ENCODE measurements at regions not wholly inside any gene's neighbourhood (a gene's known extent, or its start where the extent isn't known, plus 50 kb on each side); places are given as distances from the start of the nearest gene placed in this dataset.

DNA sequence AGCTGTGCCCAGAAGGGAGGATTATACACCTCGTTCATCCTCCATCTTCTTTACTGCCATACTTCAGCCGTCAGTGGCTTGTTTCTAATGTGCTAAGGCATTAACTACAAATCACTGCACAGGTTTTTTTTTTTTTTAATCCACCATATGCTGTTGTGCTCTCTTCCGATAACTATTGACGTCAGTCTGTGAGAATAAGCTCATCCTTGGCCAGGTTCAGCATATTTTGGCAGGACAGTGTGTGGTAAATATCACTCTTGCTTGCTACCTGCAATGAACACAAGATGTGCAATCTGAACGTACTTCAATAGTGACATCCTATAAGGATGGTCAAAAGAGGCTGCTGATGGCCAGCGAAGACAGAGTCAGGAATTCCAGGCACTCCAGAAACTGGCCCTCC, 2030.7 kb upstream of the PCDH20 start:
- no peak overlapping the region for H3K4me3 ChIP-seq (replicated peaks in 1 of 3; ENCODE audit: insufficient read depth in 1 of 3, low read depth in 2 of 3, low read length in 3 of 3)
- no peaks in the 10 kb centered on the region for H3K9me3 ChIP-seq (ENCODE audit: low read length)
- POLR2A ChIA-PET, result no interaction called here
- no peaks in the 10 kb centered on the region for H3K79me2 ChIP-seq (ENCODE audit: insufficient read depth, low read length)
- H3K4me1 ChIP-seq (ENCODE audit: insufficient read depth, low read length), result no peaks in the 10 kb centered on the region
- H2AFZ ChIP-seq (ENCODE audit: low read length), result no peak overlapping the region
- no peak overlapping the region for H3K9ac ChIP-seq (ENCODE audit: insufficient read depth, low read depth, low read length)
- in situ Hi-C loops (cut with HindIII; ENCODE audit: extremely low pct_ligation_motif_present, low pct_unique_long_range_greater_than_20kb) (no loop called here), intact Hi-C loops (cut with micrococcal nuclease; ENCODE audit: unreplicated experiment) (no loop called here)
- FAIRE-seq, result no peak
- no peak overlapping the region for H3K27ac ChIP-seq (ENCODE audit: extremely low read length, insufficient read depth, low read length)
- no peak overlapping the region for H3K4me2 ChIP-seq (ENCODE audit: low read depth, low read length)
- H3K36me3 ChIP-seq (replicated peaks in 1 of 2; ENCODE audit: control insufficient read depth in 1 of 2, insufficient read depth in 2 of 2, low read length in 2 of 2), result no peaks in the 10 kb centered on the region
- 2% methylated on average over 6 of the region's 6 CpGs for WGBS (ENCODE audit: low lambda C conversion rate)
- BruUV-seq (replicated peaks), result no TSS peak
- H3K27me3 ChIP-seq (ENCODE audit: control insufficient read depth in 1 of 2, insufficient read depth in 2 of 2, low read length in 2 of 2), result no peaks in the 10 kb centered on the region
- ATAC-seq, result no peak
- H4K20me1 ChIP-seq (ENCODE audit: insufficient read depth, low read length), result no peaks in the 10 kb centered on the region
- CTCF ChIA-PET (ENCODE audit: low intra/inter-chr PET ratio, low total read pairs), result no interaction called here
- DNase-seq (ENCODE audit: low spot score), result no peak
- no peak for TF ChIP-seq PHF21A (CRISPR knock-in tag; IDR thresholded peaks at IDR 0.05)
- no peak for TF ChIP-seq POGZ (CRISPR knock-in tag; IDR thresholded peaks at IDR 0.05)
- no peak for TF ChIP-seq RFX5 (IDR thresholded peaks at IDR 0.05; ENCODE audit: low read depth, low read length)
- no peak for TF ChIP-seq ZNF253 (CRISPR knock-in tag; IDR thresholded peaks at IDR 0.05; ENCODE audit: borderline replicate concordance)
- TF ChIP-seq HHEX (CRISPR knock-in tag; IDR thresholded peaks at IDR 0.05), result no peak
- TF ChIP-seq, protein P1, sequence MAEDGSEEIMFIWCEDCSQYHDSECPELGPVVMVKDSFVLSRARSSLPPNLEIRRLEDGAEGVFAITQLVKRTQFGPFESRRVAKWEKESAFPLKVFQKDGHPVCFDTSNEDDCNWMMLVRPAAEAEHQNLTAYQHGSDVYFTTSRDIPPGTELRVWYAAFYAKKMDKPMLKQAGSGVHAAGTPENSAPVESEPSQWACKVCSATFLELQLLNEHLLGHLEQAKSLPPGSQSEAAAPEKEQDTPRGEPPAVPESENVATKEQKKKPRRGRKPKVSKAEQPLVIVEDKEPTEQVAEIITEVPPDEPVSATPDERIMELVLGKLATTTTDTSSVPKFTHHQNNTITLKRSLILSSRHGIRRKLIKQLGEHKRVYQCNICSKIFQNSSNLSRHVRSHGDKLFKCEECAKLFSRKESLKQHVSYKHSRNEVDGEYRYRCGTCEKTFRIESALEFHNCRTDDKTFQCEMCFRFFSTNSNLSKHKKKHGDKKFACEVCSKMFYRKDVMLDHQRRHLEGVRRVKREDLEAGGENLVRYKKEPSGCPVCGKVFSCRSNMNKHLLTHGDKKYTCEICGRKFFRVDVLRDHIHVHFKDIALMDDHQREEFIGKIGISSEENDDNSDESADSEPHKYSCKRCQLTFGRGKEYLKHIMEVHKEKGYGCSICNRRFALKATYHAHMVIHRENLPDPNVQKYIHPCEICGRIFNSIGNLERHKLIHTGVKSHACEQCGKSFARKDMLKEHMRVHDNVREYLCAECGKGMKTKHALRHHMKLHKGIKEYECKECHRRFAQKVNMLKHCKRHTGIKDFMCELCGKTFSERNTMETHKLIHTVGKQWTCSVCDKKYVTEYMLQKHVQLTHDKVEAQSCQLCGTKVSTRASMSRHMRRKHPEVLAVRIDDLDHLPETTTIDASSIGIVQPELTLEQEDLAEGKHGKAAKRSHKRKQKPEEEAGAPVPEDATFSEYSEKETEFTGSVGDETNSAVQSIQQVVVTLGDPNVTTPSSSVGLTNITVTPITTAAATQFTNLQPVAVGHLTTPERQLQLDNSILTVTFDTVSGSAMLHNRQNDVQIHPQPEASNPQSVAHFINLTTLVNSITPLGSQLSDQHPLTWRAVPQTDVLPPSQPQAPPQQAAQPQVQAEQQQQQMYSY (CRISPR knock-in tag; IDR thresholded peaks at IDR 0.05), result no peak
- no peak for TF ChIP-seq ATM (IDR thresholded peaks at IDR 0.05; ENCODE audit: borderline replicate concordance)
- TF ChIP-seq ZNF724P (CRISPR knock-in tag; IDR thresholded peaks at IDR 0.05; ENCODE audit: borderline replicate concordance), result no peak
- no peak for TF ChIP-seq ZNF121 (CRISPR knock-in tag; IDR thresholded peaks at IDR 0.05)
- TF ChIP-seq ZNF776 (CRISPR knock-in tag; IDR thresholded peaks at IDR 0.05), result no peak
- no peak for TF ChIP-seq ZNF383 (CRISPR knock-in tag; IDR thresholded peaks at IDR 0.05; ENCODE audit: borderline replicate concordance)
- TF ChIP-seq, protein P2, sequence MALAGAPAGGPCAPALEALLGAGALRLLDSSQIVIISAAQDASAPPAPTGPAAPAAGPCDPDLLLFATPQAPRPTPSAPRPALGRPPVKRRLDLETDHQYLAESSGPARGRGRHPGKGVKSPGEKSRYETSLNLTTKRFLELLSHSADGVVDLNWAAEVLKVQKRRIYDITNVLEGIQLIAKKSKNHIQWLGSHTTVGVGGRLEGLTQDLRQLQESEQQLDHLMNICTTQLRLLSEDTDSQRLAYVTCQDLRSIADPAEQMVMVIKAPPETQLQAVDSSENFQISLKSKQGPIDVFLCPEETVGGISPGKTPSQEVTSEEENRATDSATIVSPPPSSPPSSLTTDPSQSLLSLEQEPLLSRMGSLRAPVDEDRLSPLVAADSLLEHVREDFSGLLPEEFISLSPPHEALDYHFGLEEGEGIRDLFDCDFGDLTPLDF (CRISPR knock-in tag; IDR thresholded peaks at IDR 0.05), result no peak
- no peak for TF ChIP-seq RFX1 (IDR thresholded peaks at IDR 0.05)
- no peak for TF ChIP-seq HOXA7 (CRISPR knock-in tag; IDR thresholded peaks at IDR 0.05)
- TF ChIP-seq, protein P3, sequence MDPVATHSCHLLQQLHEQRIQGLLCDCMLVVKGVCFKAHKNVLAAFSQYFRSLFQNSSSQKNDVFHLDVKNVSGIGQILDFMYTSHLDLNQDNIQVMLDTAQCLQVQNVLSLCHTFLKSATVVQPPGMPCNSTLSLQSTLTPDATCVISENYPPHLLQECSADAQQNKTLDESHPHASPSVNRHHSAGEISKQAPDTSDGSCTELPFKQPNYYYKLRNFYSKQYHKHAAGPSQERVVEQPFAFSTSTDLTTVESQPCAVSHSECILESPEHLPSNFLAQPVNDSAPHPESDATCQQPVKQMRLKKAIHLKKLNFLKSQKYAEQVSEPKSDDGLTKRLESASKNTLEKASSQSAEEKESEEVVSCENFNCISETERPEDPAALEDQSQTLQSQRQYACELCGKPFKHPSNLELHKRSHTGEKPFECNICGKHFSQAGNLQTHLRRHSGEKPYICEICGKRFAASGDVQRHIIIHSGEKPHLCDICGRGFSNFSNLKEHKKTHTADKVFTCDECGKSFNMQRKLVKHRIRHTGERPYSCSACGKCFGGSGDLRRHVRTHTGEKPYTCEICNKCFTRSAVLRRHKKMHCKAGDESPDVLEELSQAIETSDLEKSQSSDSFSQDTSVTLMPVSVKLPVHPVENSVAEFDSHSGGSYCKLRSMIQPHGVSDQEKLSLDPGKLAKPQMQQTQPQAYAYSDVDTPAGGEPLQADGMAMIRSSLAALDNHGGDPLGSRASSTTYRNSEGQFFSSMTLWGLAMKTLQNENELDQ (CRISPR knock-in tag; IDR thresholded peaks at IDR 0.05; ENCODE audit: borderline replicate concordance), result no peak
- TF ChIP-seq, protein P4, sequence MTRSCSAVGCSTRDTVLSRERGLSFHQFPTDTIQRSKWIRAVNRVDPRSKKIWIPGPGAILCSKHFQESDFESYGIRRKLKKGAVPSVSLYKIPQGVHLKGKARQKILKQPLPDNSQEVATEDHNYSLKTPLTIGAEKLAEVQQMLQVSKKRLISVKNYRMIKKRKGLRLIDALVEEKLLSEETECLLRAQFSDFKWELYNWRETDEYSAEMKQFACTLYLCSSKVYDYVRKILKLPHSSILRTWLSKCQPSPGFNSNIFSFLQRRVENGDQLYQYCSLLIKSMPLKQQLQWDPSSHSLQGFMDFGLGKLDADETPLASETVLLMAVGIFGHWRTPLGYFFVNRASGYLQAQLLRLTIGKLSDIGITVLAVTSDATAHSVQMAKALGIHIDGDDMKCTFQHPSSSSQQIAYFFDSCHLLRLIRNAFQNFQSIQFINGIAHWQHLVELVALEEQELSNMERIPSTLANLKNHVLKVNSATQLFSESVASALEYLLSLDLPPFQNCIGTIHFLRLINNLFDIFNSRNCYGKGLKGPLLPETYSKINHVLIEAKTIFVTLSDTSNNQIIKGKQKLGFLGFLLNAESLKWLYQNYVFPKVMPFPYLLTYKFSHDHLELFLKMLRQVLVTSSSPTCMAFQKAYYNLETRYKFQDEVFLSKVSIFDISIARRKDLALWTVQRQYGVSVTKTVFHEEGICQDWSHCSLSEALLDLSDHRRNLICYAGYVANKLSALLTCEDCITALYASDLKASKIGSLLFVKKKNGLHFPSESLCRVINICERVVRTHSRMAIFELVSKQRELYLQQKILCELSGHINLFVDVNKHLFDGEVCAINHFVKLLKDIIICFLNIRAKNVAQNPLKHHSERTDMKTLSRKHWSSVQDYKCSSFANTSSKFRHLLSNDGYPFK (CRISPR knock-in tag; IDR thresholded peaks at IDR 0.05; ENCODE audit: borderline replicate concordance), result no peak
- no peak for TF ChIP-seq TOE1 (CRISPR knock-in tag; IDR thresholded peaks at IDR 0.05)
